GM12878 (cell line): ENCODE measurements at regions not wholly inside any gene's neighbourhood (a gene's known extent, or its start where the extent isn't known, plus 50 kb on each side); places are given as distances from the start of the nearest gene placed in this dataset.

ENCODE experiments used
- ATAC-seq: fragments of 200-7000 bp; cut with Tn5 transposase; 3 replicates; pipeline ENCODE4 v1.9.1; 2020; ENCODE audit warnings: mild to moderate bottlenecking, moderate library complexity
- BruUV-seq: library from RNA; stranded (reverse); fragments of 400-500 nt; replicated peaks from 2 replicates; lab custom pipeline; 2021; lab: Mats Ljungman, UMichigan
- CTCF ChIA-PET: fragments of 300-600 bp; sonication (Branson Sonifier 250); formaldehyde crosslinking; extraction: SDS; loops from one replicate; lab custom pipeline; 2021; ENCODE audit warnings: inconsistent platforms; lab: Yijun Ruan, JAX
- POLR2A ChIA-PET: fragments of 350-600 bp; formaldehyde crosslinking; extraction: SDS; loops from one replicate; lab custom pipeline; 2021; ENCODE audit warnings: inconsistent platforms; lab: Charles Lee
- RAD21 ChIA-PET: fragments of 300-600 bp; sonication (Branson Sonifier 250); formaldehyde crosslinking; loops from one replicate; lab custom pipeline; 2023; ENCODE audit warnings: antibody characterized with exemption; ENCODE audit not compliant: unreplicated experiment; lab: Charles Lee
- SMC1A ChIA-PET: fragments of 300-600 bp; sonication (Branson Sonifier 250); formaldehyde crosslinking; loops from one replicate; lab custom pipeline; 2023; ENCODE audit not compliant: unreplicated experiment, uncharacterized antibody; lab: Charles Lee
- DNase-seq: peaks from one replicate; pipeline ENCODE4 v3.0.0-alpha.2; 2011; ENCODE audit warnings: low read depth, low spot score
- FAIRE-seq: peaks from 3 replicates; lab custom pipeline; 2011; peaks lifted over from hg19 to GRCh38; lab: Jason Lieb, UNC
- H2AFZ ChIP-seq: 2 replicates; pipeline ENCODE4 v1.6.0; 2011; ENCODE audit warnings: low read depth, low read length, control low read depth; ENCODE audit not compliant: control insufficient read depth
- H3K27ac ChIP-seq: 2 replicates; pipeline ENCODE4 v1.5.1; 2011; ENCODE audit warnings: control low read depth; ENCODE audit not compliant: control insufficient read depth, insufficient read depth
- H3K27me3 ChIP-seq, 2 experiments: replicated peaks in 1 of 2; 2 replicates each; pipeline versions ENCODE4 v1.6.0 to v1.6.1; 2011; ENCODE audit warnings: low read length in 1 of 2; ENCODE audit not compliant: control insufficient read depth in 2 of 2, insufficient read depth in 2 of 2
- H3K36me3 ChIP-seq, 2 experiments: 2 replicates each; pipeline ENCODE4 v1.5.1; 2011; ENCODE audit warnings: low read length in 1 of 2; ENCODE audit not compliant: control insufficient read depth in 2 of 2, insufficient read depth in 2 of 2
- H3K4me1 ChIP-seq: 2 replicates; pipeline ENCODE4 v1.6.1; 2011; ENCODE audit warnings: mild to moderate bottlenecking, low read length, moderate library complexity, mixed read lengths; ENCODE audit not compliant: control insufficient read depth, insufficient read depth
- H3K4me2 ChIP-seq: 2 replicates; pipeline ENCODE4 v1.6.0; 2011; ENCODE audit warnings: control low read depth; ENCODE audit not compliant: control insufficient read depth, insufficient read depth
- H3K4me3 ChIP-seq: fragments of 200-600 bp; sonication (generic); 2 replicates; pipeline ENCODE4 v1.5.1; 2016
- H3K79me2 ChIP-seq: 2 replicates; pipeline ENCODE4 v1.6.0; 2011; ENCODE audit warnings: low read length; ENCODE audit not compliant: control insufficient read depth, insufficient read depth
- H3K9ac ChIP-seq: 2 replicates; pipeline ENCODE4 v1.8.0; 2011; ENCODE audit warnings: low read length, control low read depth, mixed read lengths; ENCODE audit not compliant: control insufficient read depth, insufficient read depth
- H3K9me3 ChIP-seq: replicated peaks from 3 replicates; pipeline ENCODE4 v1.5.1; 2011; ENCODE audit warnings: mild to moderate bottlenecking, low read length; ENCODE audit not compliant: control insufficient read depth, insufficient read depth
- H4K20me1 ChIP-seq: 2 replicates; pipeline ENCODE4 v1.6.0; 2011; ENCODE audit not compliant: control insufficient read depth, insufficient read depth
- CHD2 ChIP-seq: IDR thresholded peaks from 2 replicates; pipeline ENCODE4 v1.6.1; 2011; ENCODE audit warnings: low read depth, low read length, improper control_type of control experiment, borderline replicate concordance
- DPF2 ChIP-seq: fragments of 450-650 bp; IDR thresholded peaks from 2 replicates; pipeline ENCODE4 v1.6.1; 2017; ENCODE audit warnings: mild to moderate bottlenecking
- RB1 ChIP-seq: fragments of 450-650 bp; formaldehyde crosslinking; IDR thresholded peaks from 2 replicates; pipeline ENCODE4 v1.6.1; 2017; ENCODE audit warnings: mild to moderate bottlenecking, borderline replicate concordance
- SPI1 ChIP-seq: IDR thresholded peaks from 2 replicates; pipeline ENCODE4 v1.6.1; 2011; ENCODE audit warnings: low read depth, mild to moderate bottlenecking, low read length, moderate library complexity, borderline replicate concordance; ENCODE audit not compliant: insufficient read depth
- TBL1XR1 ChIP-seq: IDR thresholded peaks from 2 replicates; pipeline ENCODE4 v1.6.1; 2012; ENCODE audit warnings: low read depth, low read length, improper control_type of control experiment
- YY1 ChIP-seq: IDR thresholded peaks from 2 replicates; pipeline ENCODE4 v1.6.1; 2011; ENCODE audit warnings: low read depth, mild to moderate bottlenecking, low read length
- WGBS: methylation state at CpG from one replicate; pipeline ENCODE4 v1.1.6; 2016; ENCODE audit warnings: low lambda C conversion rate; ENCODE audit not compliant: insufficient replicate concordance, insufficient coverage; ENCODE audit errors: missing lambda C conversion rate; 5-methylcytosine and 5-hydroxymethylcytosine counted together
- in situ Hi-C: fragments of 300-500 bp; cut with MboI; formaldehyde crosslinking; loops from 9 replicates; pipeline ENCODE4 v1.14.3; 2018; ENCODE audit warnings: mixed read lengths
- intact Hi-C: fragments of 100-400 bp; cut with micrococcal nuclease; formaldehyde crosslinking; loops from one replicate; pipeline ENCODE4 v1.14.2; 2022; ENCODE audit not compliant: unreplicated experiment
- TF ChIP-seq, protein P1 (sequence below): fragments of 450-650 bp; formaldehyde crosslinking; IDR thresholded peaks from 2 replicates; pipeline ENCODE4 v1.4.0; 2020; ENCODE audit warnings: mild to moderate bottlenecking, moderate library complexity
- TF ChIP-seq, protein P2 (sequence below): IDR thresholded peaks from 2 replicates; pipeline ENCODE4 v1.6.1; 2012; ENCODE audit warnings: low read depth, low read length, improper control_type of control experiment
- TF ChIP-seq, protein P3 (sequence below): fragments of 450-650 bp; IDR thresholded peaks from 2 replicates; pipeline ENCODE4 v1.6.1; 2016; ENCODE audit warnings: mild to moderate bottlenecking
- TF ChIP-seq, protein P4 (sequence below): fragments of 450-650 bp; IDR thresholded peaks from 2 replicates; pipeline ENCODE4 v1.6.1; 2016; ENCODE audit warnings: mild to moderate bottlenecking, moderate library complexity, borderline replicate concordance

DNA sequence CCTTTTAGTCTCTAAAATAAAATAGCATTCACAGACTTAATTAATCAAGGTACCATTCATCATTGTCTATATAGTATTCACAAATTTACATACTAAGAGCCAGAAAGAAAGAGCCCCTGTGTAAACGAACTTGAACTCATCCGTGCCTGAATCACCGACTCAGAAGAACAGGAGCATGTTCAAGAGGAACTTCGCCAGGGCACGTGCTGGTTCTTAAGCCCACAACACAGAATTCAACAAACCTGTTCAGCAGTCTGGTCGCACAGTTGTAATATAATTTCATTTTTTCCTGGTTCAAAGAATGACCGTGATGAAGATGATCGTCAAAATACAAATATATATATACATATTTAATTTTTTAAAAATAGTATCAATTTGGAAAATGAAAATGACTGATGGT lies 141.9 kb downstream of the CETN3 start:
- no peak overlapping the region for H3K4me2 ChIP-seq
- ChIA-PET CTCF (interaction anchor here (0.8 to 3.1 kb wide), 4 partner anchors 106 to 1539 kb away, joined by 3 to 45 read pairs (median 14); no protein-coding TSS in a partner anchor), RAD21 (no interaction called here), POLR2A (no interaction called here), SMC1A (interaction anchor here (3.1 kb wide), 1 partner anchor 1540 kb away, joined by 23 read pairs; no protein-coding TSS in a partner anchor)
- no peak overlapping the region for H2AFZ ChIP-seq
- peaks cover 5% of the 10 kb centered on the region for H3K4me1 ChIP-seq
- ATAC-seq (no peak), FAIRE-seq (no peak), DNase-seq (no peak)
- no peak overlapping the region for H3K4me3 ChIP-seq
- in situ Hi-C loops (loop anchor here (5.0 kb wide), 1 partner anchor 1545 kb away; no protein-coding TSS in a partner anchor), intact Hi-C loops (loop anchor here (5.0 to 10.0 kb wide), 8 partner anchors 250 to 1443 kb away; no protein-coding TSS in a partner anchor)
- H4K20me1 ChIP-seq = no peaks in the 10 kb centered on the region
- no peaks in the 10 kb centered on the region for H3K9me3 ChIP-seq
- no peak overlapping the region for H3K27ac ChIP-seq
- no peaks in the 10 kb centered on the region for H3K79me2 ChIP-seq
- no TSS peak for BruUV-seq
- H3K36me3 ChIP-seq = no peaks in the 10 kb centered on the region
- no peak overlapping the region for H3K9ac ChIP-seq
- H3K27me3 ChIP-seq = no peaks in the 10 kb centered on the region
- WGBS = 92% methylated on average over 8 of the region's 8 CpGs
- TF ChIP-seq, protein P1, sequence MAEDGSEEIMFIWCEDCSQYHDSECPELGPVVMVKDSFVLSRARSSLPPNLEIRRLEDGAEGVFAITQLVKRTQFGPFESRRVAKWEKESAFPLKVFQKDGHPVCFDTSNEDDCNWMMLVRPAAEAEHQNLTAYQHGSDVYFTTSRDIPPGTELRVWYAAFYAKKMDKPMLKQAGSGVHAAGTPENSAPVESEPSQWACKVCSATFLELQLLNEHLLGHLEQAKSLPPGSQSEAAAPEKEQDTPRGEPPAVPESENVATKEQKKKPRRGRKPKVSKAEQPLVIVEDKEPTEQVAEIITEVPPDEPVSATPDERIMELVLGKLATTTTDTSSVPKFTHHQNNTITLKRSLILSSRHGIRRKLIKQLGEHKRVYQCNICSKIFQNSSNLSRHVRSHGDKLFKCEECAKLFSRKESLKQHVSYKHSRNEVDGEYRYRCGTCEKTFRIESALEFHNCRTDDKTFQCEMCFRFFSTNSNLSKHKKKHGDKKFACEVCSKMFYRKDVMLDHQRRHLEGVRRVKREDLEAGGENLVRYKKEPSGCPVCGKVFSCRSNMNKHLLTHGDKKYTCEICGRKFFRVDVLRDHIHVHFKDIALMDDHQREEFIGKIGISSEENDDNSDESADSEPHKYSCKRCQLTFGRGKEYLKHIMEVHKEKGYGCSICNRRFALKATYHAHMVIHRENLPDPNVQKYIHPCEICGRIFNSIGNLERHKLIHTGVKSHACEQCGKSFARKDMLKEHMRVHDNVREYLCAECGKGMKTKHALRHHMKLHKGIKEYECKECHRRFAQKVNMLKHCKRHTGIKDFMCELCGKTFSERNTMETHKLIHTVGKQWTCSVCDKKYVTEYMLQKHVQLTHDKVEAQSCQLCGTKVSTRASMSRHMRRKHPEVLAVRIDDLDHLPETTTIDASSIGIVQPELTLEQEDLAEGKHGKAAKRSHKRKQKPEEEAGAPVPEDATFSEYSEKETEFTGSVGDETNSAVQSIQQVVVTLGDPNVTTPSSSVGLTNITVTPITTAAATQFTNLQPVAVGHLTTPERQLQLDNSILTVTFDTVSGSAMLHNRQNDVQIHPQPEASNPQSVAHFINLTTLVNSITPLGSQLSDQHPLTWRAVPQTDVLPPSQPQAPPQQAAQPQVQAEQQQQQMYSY = no peak
- TF ChIP-seq, protein P2, sequence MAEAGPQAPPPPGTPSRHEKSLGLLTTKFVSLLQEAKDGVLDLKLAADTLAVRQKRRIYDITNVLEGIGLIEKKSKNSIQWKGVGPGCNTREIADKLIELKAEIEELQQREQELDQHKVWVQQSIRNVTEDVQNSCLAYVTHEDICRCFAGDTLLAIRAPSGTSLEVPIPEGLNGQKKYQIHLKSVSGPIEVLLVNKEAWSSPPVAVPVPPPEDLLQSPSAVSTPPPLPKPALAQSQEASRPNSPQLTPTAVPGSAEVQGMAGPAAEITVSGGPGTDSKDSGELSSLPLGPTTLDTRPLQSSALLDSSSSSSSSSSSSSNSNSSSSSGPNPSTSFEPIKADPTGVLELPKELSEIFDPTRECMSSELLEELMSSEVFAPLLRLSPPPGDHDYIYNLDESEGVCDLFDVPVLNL = no peak
- TF ChIP-seq, protein P3, sequence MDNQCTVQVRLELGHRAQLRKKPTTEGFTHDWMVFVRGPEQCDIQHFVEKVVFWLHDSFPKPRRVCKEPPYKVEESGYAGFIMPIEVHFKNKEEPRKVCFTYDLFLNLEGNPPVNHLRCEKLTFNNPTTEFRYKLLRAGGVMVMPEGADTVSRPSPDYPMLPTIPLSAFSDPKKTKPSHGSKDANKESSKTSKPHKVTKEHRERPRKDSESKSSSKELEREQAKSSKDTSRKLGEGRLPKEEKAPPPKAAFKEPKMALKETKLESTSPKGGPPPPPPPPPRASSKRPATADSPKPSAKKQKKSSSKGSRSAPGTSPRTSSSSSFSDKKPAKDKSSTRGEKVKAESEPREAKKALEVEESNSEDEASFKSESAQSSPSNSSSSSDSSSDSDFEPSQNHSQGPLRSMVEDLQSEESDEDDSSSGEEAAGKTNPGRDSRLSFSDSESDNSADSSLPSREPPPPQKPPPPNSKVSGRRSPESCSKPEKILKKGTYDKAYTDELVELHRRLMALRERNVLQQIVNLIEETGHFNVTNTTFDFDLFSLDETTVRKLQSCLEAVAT = no peak
- no peak for TF ChIP-seq TBL1XR1
- TF ChIP-seq SPI1 = no peak
- TF ChIP-seq DPF2 = no peak
- TF ChIP-seq RB1 = no peak
- no peak for TF ChIP-seq YY1
- TF ChIP-seq CHD2 = no peak
- TF ChIP-seq, protein P4, sequence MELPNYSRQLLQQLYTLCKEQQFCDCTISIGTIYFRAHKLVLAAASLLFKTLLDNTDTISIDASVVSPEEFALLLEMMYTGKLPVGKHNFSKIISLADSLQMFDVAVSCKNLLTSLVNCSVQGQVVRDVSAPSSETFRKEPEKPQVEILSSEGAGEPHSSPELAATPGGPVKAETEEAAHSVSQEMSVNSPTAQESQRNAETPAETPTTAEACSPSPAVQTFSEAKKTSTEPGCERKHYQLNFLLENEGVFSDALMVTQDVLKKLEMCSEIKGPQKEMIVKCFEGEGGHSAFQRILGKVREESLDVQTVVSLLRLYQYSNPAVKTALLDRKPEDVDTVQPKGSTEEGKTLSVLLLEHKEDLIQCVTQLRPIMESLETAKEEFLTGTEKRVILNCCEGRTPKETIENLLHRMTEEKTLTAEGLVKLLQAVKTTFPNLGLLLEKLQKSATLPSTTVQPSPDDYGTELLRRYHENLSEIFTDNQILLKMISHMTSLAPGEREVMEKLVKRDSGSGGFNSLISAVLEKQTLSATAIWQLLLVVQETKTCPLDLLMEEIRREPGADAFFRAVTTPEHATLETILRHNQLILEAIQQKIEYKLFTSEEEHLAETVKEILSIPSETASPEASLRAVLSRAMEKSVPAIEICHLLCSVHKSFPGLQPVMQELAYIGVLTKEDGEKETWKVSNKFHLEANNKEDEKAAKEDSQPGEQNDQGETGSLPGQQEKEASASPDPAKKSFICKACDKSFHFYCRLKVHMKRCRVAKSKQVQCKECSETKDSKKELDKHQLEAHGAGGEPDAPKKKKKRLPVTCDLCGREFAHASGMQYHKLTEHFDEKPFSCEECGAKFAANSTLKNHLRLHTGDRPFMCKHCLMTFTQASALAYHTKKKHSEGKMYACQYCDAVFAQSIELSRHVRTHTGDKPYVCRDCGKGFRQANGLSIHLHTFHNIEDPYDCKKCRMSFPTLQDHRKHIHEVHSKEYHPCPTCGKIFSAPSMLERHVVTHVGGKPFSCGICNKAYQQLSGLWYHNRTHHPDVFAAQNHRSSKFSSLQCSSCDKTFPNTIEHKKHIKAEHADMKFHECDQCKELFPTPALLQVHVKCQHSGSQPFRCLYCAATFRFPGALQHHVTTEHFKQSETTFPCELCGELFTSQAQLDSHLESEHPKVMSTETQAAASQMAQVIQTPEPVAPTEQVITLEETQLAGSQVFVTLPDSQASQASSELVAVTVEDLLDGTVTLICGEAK = no peak
